DMS79 treated with DMSO at 0.1 percent for 48 hours (cell line): ENCODE measurements at regions not wholly inside any gene's neighbourhood (a gene's known extent, or its start where the extent isn't known, plus 50 kb on each side); places are given as distances from the start of the nearest gene placed in this dataset.
A peak's percentile ranks its signal among the peaks of the same experiment; 100 is the strongest.
"Not testable (repeated sequence)": the region's sequence is repeated elsewhere in the genome, so short reads cannot be mapped to it uniquely, and the experiment has no call there.

Source experiments
- DNase-seq: peaks from one replicate; lab custom pipeline; 2025; lab: John Stamatoyannopoulos, UW

GRCh38 chr16:86888231-86889053, 310.1 kb downstream of the FOXL1 start:
- no peak for DNase-seq

DNA sequence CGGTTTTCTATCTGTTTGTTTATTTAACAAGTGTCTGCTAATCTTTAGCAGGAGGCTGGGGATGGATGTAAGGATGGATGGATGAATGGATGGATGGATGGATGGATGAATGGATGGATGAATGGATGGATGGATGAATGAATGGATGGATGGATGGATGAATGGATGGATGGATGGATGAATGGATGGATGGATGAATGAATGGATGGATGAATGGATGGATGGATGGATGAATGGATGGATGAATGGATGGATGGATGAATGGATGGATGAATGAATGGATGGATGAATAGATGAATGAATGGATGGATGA, 310.7 kb downstream of the FOXL1 start:
- DNase-seq = not testable (repeated sequence)

- no peak for DNase-seq
These were observed 311.6 kb downstream of the FOXL1 start for GRCh38 chr16:86889974-86890373.

- DNase-seq = no peak
These were observed 312.8 kb downstream of the FOXL1 start for GRCh38 chr16:86891121-86891520.

GRCh38 chr16:86891631-86892030, 313.3 kb downstream of the FOXL1 start:
- DNase-seq = no peak

DNA sequence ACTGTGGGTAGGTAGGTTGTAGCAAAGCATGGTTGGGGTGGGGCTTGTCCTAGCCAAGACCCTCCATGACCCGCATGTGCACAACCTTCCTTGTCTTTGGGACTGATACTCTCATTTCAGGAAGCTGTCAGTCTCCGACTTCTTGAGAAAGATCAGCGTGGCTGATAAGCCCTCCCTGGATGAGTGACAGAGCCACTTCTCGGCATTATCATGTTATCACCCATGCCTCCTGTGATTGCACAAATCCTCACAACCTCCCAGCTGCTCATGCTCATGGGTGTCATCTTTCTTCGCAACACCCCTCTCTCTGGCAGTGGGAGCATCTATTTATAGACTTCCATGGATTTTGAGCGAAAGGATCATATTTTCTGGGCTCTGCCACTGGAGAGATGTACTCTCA, 314.2 kb downstream of the FOXL1 start:
- DNase-seq = no peak

GRCh38 chr16:86893506-86893905, 315.2 kb downstream of the FOXL1 start:
- DNase-seq = no peak

DNA sequence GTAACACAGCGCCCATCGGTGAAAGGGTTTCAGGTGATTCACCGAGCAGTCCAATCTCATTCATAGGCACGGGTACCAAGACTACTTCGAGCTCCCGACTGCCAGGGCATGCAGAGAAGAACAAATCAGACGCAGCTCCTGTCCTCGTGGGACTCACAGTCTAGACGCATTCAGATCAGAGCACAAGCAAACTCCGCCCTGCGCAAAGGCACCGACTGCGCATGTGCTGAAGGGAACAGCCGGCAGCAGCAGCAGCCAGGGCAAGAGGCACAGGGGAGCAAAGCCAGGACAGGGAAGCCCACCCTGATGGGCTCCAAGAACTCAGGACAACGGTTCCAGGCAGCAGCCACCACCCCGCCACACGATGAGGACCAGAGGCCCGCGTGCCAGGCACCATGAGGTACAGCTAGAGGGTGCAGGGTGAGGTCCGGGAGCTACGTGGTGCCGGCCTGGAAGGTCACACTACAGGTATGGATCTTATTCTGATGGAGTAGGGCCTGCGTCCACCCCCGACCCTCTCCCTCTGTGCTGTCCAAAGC, 315.7 kb downstream of the FOXL1 start:
- no peak for DNase-seq

- no peak for DNase-seq
These were observed 316.6 kb downstream of the FOXL1 start for GRCh38 chr16:86894925-86895324.

DNA sequence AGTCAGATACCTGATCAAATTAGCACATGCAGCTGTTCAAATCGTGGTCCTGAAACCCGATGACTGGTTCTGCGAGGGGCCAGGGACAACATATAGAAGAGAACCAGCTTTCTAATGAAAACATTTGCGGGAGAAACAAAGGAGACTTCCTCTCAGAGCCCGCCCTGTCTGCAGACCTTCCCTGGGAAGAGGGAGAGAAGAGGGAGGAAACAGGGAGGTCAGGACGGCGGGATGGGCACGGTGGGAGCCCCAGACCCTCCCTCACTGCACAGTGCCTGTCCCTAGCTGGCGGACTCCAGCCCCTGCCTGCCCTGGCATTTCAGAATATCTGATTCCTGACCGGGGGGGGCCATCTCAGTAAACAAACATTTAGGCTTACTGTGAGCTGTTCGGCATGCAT, 317.3 kb downstream of the FOXL1 start:
- no peak for DNase-seq

- no peak for DNase-seq
These were observed 318.6 kb downstream of the FOXL1 start for GRCh38 chr16:86896976-86897375.

DNA sequence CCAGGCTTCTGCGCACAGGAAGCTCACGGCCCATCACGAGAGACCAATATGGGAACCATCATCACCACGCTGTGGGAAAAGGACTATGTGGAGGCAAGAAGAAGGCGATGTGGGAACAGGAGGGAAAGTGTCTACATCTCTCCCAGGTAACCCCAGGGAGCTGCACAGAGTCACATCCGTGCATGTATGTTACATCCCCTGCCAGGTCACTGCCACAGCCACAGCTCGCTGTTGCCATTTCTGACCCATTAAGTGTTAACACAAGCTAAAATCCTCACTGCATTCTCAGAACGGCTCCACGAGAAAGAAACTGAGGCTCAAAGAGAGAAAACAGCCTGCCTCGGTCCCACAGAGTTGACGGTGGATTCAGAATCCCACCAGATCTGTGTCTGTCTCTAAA, 319.1 kb downstream of the FOXL1 start:
- no peak for DNase-seq

DNA sequence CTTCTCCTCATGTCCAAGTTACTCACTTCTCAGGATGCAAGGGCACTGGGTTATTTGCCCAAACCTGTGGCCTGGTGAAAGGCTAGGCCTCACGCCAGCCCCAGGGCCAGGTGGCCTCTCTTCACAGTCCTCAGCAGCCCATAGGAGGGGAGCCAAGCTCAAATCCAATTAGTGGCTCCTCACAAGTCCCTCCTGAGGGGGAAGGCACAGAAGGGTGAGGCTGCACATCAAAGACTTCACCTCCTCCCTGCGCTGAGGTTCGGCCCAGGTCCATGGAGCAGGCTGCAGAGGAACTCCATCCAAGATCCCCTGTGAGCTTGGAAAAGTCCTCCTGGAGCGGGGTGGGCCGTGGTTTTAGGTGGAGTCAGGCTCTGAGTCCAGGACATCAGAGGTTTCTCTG, 320.0 kb downstream of the FOXL1 start:
- no peak for DNase-seq

- DNase-seq = no peak
These were observed 320.8 kb downstream of the FOXL1 start for GRCh38 chr16:86899151-86899550.

- DNase-seq = no peak
These were observed 321.4 kb downstream of the FOXL1 start for GRCh38 chr16:86899757-86900156.

DNA sequence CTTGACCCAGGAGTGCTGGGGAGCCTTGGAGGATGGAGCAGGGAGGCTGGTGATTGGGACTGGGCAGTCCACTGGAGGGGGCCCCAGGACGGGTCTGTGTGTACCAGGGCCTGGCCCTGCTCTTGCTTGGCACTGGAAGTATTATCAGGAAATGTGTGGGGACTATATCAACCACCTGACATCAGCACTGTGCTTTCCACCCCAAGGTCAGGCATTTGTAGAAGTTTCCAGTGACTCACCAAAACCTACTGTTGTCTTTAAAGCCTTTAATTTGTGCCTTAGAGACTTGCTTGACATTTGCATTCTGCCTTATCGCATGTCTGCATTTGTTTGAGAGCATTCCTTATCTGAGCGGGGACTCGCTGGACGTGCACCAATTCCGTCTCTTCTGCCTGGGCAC, 323.1 kb downstream of the FOXL1 start:
- DNase-seq = no peak

DNA sequence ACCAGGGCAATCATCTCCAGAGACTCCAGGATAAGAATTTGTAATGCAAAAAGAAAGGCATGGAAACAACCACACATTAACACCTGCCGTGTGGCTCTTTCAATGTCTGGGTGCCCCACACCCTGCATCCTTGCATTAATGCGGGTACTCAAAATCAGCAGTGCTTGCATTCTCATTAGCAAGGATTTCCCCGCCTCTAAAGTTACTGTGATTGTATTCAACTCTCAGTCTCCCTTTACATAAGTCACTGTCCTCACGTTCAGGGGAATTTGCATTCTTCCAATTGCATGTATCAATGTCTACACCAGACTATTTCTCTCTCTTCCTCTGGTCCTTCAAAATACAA, 324.3 kb downstream of the FOXL1 start:
- no peak for DNase-seq

DNA sequence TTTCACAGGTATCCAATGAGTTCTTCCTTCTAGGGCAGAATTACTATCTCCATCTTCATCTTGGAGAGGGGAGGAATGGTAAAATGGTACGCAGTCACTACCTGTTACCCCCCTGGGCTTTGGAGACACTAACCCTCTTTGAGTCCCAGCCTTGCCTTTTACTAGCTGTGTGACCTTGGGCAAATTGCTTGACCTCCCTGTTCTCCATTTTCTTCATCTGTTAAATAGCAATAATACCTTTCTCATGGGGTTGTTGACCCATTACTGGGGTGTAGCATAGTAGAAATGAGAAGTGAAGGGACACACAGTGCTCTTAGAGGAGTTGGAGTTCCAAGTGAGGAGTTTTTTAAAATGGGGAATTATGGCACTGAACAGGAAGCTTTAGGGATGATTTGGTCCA, 324.7 kb downstream of the FOXL1 start:
- DNase-seq = no peak

DNA sequence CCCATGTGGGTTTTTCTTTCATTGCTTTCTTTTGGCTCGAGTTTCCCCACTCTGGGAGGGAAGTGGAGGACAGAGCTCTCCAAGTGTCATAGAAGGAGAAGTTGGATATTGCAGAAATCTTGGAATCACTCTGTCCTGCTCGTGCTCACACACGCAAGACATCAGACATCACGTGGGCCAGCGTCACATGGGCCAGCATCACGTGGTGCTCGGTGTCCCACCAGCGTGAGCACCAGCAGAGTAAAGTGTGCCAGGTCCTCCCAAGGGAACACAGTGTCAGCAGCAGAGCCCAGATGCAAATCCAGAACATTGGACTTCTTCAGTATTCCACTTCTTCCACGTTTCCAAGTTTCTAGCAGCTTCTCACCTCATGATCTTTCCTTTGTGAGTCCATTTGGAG, 327.0 kb downstream of the FOXL1 start:
- no peak for DNase-seq

DNA sequence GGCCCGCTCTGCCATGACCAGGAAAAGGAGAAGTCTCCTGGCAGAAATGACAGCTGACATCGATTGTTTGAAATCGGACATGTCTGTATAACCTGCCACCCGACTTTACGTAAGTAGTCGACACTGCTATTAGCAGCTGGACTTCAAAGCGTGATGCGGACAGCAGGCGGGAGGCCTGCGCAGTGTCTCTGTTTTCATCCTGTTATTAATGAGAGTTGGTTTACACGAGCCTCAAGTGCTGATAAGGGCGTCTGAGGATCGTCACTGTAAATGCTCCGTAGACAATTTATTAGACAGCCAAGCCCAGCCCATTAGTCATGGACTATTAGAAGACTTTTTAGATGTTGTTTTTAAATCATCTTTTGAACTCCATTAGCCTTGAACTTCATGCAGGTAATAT, 328.3 kb downstream of the FOXL1 start:
- DNase-seq = peak; percentile 8

DNA sequence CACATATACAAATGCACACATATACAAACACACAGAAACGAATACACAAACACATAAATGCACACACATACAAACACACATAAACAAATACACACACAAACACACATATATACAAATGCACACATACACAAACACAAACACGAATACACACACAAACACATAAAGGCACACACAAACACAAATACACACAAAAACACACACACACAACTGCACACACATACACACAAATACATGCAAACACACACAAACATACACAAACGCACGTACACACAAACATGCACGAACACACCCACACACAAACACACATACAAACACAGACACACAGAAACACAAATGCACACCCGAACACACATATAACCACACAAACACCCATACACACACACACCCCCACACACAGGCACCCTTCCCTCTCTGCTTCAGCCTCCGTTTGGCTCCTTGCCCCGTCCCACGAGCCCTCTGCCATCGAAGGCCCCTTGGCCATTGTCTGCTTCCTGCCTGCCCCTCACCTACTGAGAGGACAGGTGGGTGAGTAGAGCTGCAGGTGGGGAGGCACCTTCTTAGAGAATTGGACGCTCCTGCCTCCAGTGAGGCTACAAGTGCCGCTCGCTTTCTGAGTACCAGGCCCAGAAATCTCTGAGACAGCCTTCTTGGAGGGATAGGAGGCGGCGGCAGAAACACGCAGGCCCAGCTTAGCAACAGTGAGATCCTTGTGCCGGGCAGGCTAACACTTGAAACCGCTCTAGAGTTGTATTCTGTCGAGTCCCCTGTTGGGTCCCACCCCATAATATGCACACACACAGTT, 331.2 kb downstream of the FOXL1 start:
- no peak for DNase-seq

GRCh38 chr16:86910161-86910769, 331.9 kb downstream of the FOXL1 start:
- no peak for DNase-seq

GRCh38 chr16:86911437-86911958, 333.1 kb downstream of the FOXL1 start:
- DNase-seq = no peak
